IPS-15b (cell line): ENCODE measurements at regions not wholly inside any gene's neighbourhood (a gene's known extent, or its start where the extent isn't known, plus 50 kb on each side); places are given as distances from the start of the nearest gene placed in this dataset.

ENCODE experiments used
- H3K27me3 ChIP-seq: one replicate; pipeline ENCODE4 v1.6.1; 2013; ENCODE audit warnings: low read length; ENCODE audit not compliant: control insufficient read depth, insufficient read depth
- H3K36me3 ChIP-seq: one replicate; pipeline ENCODE4 v1.6.1; 2013; ENCODE audit warnings: low read length; ENCODE audit not compliant: control insufficient read depth, insufficient read depth
- H3K4me1 ChIP-seq: one replicate; pipeline ENCODE4 v1.6.1; 2013; ENCODE audit warnings: mild to moderate bottlenecking, low read length; ENCODE audit not compliant: control insufficient read depth, insufficient read depth
- H3K4me3 ChIP-seq: one replicate; pipeline ENCODE4 v1.5.1; 2013; ENCODE audit warnings: low read depth, low read length
- H3K9ac ChIP-seq: one replicate; pipeline ENCODE4 v1.6.1; 2013; ENCODE audit warnings: low read depth, mild to moderate bottlenecking, low read length
- H3K9me3 ChIP-seq: one replicate; pipeline ENCODE4 v1.6.1; 2013; ENCODE audit warnings: mild to moderate bottlenecking, low read length; ENCODE audit not compliant: control insufficient read depth, insufficient read depth

GRCh38 chr18:30208546-30208945 is 834.0 kb downstream of the DSC3 start:
- H3K9me3 ChIP-seq: no peaks in the 10 kb centered on the region
- H3K4me3 ChIP-seq: no peak overlapping the region
- H3K36me3 ChIP-seq: no peaks in the 10 kb centered on the region
- H3K4me1 ChIP-seq: no peaks in the 10 kb centered on the region
- no peak overlapping the region for H3K9ac ChIP-seq
- H3K27me3 ChIP-seq: no peaks in the 10 kb centered on the region

GRCh38 chr18:30192216-30192615 is 850.3 kb downstream of the DSC3 start:
- no peak overlapping the region for H3K9ac ChIP-seq
- no peaks in the 10 kb centered on the region for H3K27me3 ChIP-seq
- H3K4me1 ChIP-seq: no peaks in the 10 kb centered on the region
- H3K4me3 ChIP-seq: no peak overlapping the region
- no peaks in the 10 kb centered on the region for H3K9me3 ChIP-seq
- no peaks in the 10 kb centered on the region for H3K36me3 ChIP-seq

GRCh38 chr18:30186245-30186644 is 856.3 kb downstream of the DSC3 start:
- Histone ChIP-seq H3K36me3 (no peaks in the 10 kb centered on the region), H3K9ac (no peak overlapping the region), H3K4me3 (no peak overlapping the region), H3K4me1 (no peaks in the 10 kb centered on the region), H3K27me3 (no peaks in the 10 kb centered on the region), H3K9me3 (no peaks in the 10 kb centered on the region)

- no peaks in the 10 kb centered on the region for H3K9me3 ChIP-seq
- no peaks in the 10 kb centered on the region for H3K36me3 ChIP-seq
- no peaks in the 10 kb centered on the region for H3K27me3 ChIP-seq
- H3K4me1 ChIP-seq: no peaks in the 10 kb centered on the region
- H3K4me3 ChIP-seq: no peak overlapping the region
- no peak overlapping the region for H3K9ac ChIP-seq
Measured at GRCh38 chr18:30177056-30177455, 865.5 kb downstream of the DSC3 start.

DNA sequence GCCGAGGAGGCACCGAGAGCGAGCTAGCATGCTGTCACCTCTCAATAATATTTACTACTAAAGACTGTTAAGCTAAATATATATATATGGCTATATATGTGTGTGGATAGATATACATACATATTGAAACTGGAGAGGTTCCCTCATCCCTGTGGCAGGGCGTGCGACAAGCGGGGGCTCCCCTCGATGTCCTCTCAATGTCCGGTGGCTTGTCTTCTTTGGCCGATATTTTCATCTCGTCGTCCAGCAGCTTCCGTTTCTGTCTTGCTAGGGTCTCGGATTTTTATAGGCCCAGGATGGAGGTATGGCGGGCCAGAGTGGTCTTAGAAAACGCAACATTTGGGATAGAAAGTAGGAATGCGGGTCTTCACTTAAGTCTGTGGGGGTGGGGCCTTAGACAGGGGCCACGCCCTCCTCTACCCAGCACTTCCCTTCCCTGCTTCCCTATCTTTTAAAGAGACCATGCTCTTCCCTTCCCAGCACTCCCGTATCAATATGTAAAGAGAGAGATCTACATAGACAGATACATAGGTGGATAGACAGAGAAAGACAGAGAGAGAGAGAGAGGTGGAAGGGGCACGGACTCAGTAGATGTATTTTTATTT is 866.8 kb downstream of the DSC3 start:
- H3K9ac ChIP-seq: no peak overlapping the region
- H3K4me3 ChIP-seq: no peak overlapping the region
- H3K4me1 ChIP-seq: no peaks in the 10 kb centered on the region
- H3K27me3 ChIP-seq: no peaks in the 10 kb centered on the region
- no peaks in the 10 kb centered on the region for H3K9me3 ChIP-seq
- H3K36me3 ChIP-seq: no peaks in the 10 kb centered on the region

- Histone ChIP-seq H3K27me3 (no peaks in the 10 kb centered on the region), H3K36me3 (no peaks in the 10 kb centered on the region), H3K9ac (no peak overlapping the region), H3K4me1 (no peaks in the 10 kb centered on the region), H3K4me3 (no peak overlapping the region), H3K9me3 (no peaks in the 10 kb centered on the region)
Measured at GRCh38 chr18:30175061-30175574, 867.4 kb downstream of the DSC3 start.

GRCh38 chr18:30163573-30163972 is 879.0 kb downstream of the DSC3 start:
- Histone ChIP-seq H3K36me3 (no peaks in the 10 kb centered on the region), H3K27me3 (no peaks in the 10 kb centered on the region), H3K9ac (no peak overlapping the region), H3K9me3 (no peaks in the 10 kb centered on the region), H3K4me1 (no peaks in the 10 kb centered on the region), H3K4me3 (no peak overlapping the region)

GRCh38 chr18:30160124-30160523 is 882.4 kb downstream of the DSC3 start:
- H3K9ac ChIP-seq: no peak overlapping the region
- H3K9me3 ChIP-seq: no peaks in the 10 kb centered on the region
- H3K4me3 ChIP-seq: no peak overlapping the region
- H3K27me3 ChIP-seq: no peaks in the 10 kb centered on the region
- H3K4me1 ChIP-seq: no peaks in the 10 kb centered on the region
- H3K36me3 ChIP-seq: no peaks in the 10 kb centered on the region

DNA sequence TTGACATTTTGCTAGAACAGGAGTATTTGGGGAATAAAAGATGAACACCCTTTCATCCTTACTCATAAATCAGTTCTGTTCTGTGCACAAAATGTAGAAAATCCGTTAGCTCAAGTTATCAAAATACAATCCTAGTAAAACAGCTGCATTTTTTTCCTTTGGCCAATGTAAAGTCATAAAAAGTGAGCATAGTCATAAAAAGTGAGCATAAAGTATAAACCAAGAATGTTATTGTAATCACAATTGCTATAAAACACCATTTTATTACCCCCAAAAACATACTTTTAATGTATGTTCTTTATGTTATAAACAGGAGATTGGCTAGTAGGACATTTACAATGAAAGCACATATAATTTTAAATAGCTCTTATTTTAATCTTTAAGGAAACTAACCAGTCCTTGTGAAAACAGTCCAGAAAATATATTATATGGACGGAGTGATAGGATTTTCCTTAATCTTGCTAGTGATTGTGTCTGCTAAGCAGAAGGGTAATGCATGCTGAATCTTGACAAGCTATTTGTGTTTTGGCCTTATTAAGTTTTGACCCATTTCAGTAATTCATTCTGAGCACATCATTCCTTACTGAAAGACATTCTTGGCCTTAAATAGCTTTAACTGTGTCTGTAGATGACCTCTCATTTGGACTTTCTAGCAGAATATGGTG is 891.8 kb downstream of the DSC3 start:
- Histone ChIP-seq H3K36me3 (no peaks in the 10 kb centered on the region), H3K9ac (no peak overlapping the region), H3K9me3 (no peaks in the 10 kb centered on the region), H3K4me3 (no peak overlapping the region), H3K27me3 (no peaks in the 10 kb centered on the region), H3K4me1 (no peaks in the 10 kb centered on the region)

- Histone ChIP-seq H3K9me3 (no peaks in the 10 kb centered on the region), H3K4me3 (no peak overlapping the region), H3K27me3 (no peaks in the 10 kb centered on the region), H3K4me1 (no peaks in the 10 kb centered on the region), H3K36me3 (no peaks in the 10 kb centered on the region), H3K9ac (no peak overlapping the region)
Measured at GRCh38 chr18:30149585-30149984, 893.0 kb downstream of the DSC3 start.

DNA sequence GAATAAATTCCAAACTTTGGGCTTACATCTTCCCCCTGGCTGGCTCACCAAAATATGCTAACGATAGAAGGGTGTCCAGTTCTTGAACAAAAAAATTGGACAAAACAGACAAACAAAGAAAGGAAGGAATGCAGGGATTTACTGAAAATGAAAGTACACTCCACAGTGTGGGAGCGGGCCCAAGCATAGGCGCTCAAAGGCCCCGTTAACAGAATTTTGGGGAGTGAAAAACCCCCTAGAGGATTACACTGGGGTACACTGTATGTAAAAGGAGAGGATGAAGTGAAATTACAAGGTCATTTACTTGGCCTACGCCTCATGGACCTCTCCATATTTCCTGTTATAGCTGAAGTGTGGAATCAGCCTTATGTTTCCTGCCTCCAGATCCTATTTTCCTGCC is 899.7 kb downstream of the DSC3 start:
- Histone ChIP-seq H3K9me3 (no peaks in the 10 kb centered on the region), H3K27me3 (no peaks in the 10 kb centered on the region), H3K36me3 (no peaks in the 10 kb centered on the region), H3K4me1 (no peaks in the 10 kb centered on the region), H3K9ac (no peak overlapping the region), H3K4me3 (no peak overlapping the region)

- Histone ChIP-seq H3K36me3 (no peaks in the 10 kb centered on the region), H3K27me3 (no peaks in the 10 kb centered on the region), H3K9ac (no peak overlapping the region), H3K9me3 (no peaks in the 10 kb centered on the region), H3K4me3 (no peak overlapping the region), H3K4me1 (no peaks in the 10 kb centered on the region)
Measured at GRCh38 chr18:30142248-30142647, 900.3 kb downstream of the DSC3 start.
